HG02610 (cell line): ENCODE measurements at regions not wholly inside any gene's neighbourhood (a gene's known extent, or its start where the extent isn't known, plus 50 kb on each side); places are given as distances from the start of the nearest gene placed in this dataset.
"Not testable (repeated sequence)": the region's sequence is repeated elsewhere in the genome, so short reads cannot be mapped to it uniquely, and the experiment has no call there.

Experiments used
- ATAC-seq: cut with Tn5 transposase; IDR thresholded peaks from one replicate; pipeline ENCODE4 v1.9.1; 2021; ENCODE audit warnings: mild to moderate bottlenecking, moderate library complexity; ENCODE audit not compliant: unreplicated experiment

GRCh38 chr15:67918205-67918861 lies 78.5 kb upstream of the RNU6-1 start:
- no peak for ATAC-seq

GRCh38 chr15:67920524-67921240 lies 80.8 kb upstream of the RNU6-1 start:
- ATAC-seq = no peak

- ATAC-seq = no peak
These were observed 82.3 kb upstream of the RNU6-1 start for GRCh38 chr15:67922106-67922675.

GRCh38 chr15:67922971-67923945 lies 83.4 kb upstream of the RNU6-1 start:
- no peak for ATAC-seq

- no peak for ATAC-seq
These were observed 84.6 kb upstream of the RNU6-1 start for GRCh38 chr15:67924359-67924974.

- no peak for ATAC-seq
These were observed 85.3 kb upstream of the RNU6-1 start for GRCh38 chr15:67925182-67925581.

- ATAC-seq = no peak
These were observed 87.8 kb upstream of the RNU6-1 start for GRCh38 chr15:67927501-67928168.

GRCh38 chr15:67928666-67929065 lies 88.8 kb upstream of the RNU6-1 start:
- no peak for ATAC-seq

- no peak for ATAC-seq
These were observed 90.9 kb upstream of the RNU6-1 start for GRCh38 chr15:67930720-67931119.

GRCh38 chr15:67931861-67932260 lies 92.0 kb upstream of the RNU6-1 start:
- ATAC-seq = no peak

GRCh38 chr15:67934126-67934525 lies 94.3 kb upstream of the RNU6-1 start:
- ATAC-seq = not testable (repeated sequence)

- ATAC-seq = no peak
These were observed 95.4 kb upstream of the RNU6-1 start for GRCh38 chr15:67935244-67935643.

GRCh38 chr15:67936258-67936657 lies 96.4 kb upstream of the RNU6-1 start:
- no peak for ATAC-seq

- no peak for ATAC-seq
These were observed 97.4 kb upstream of the RNU6-1 start for GRCh38 chr15:67937153-67937761.

- ATAC-seq = not testable (repeated sequence)
These were observed 99.3 kb upstream of the RNU6-1 start for GRCh38 chr15:67939179-67939578.

- not testable (repeated sequence) for ATAC-seq
These were observed 99.9 kb upstream of the RNU6-1 start for GRCh38 chr15:67939588-67940323.

- ATAC-seq = no peak
These were observed 100.5 kb upstream of the RNU6-1 start for GRCh38 chr15:67940324-67940719.

- no peak for ATAC-seq
These were observed 101.9 kb upstream of the RNU6-1 start for GRCh38 chr15:67941648-67942310.
